ENCODE measurements at regions not wholly inside any gene's neighbourhood (a gene's known extent, or its start where the extent isn't known, plus 50 kb on each side); places are given as distances from the start of the nearest gene placed in this dataset.

DNA sequence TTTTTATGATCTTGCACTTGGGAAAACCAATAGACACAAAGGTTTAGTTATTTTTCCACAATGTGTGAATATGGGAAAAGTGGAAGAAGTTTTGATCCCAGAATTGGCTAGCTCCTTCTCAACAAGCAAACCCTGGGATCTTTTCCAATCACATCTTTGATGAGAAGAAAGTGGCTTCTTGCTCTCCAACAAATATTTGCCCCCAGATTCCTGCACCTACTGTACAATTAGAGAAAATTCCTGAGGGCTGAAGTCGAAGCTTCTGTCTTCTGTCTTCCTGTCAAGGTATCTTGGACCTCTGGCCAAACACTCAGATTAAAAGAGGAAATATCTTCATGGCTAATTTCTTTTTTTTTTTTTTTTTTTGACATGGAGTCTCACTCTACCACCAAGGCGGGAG lies 113.1 kb upstream of the SLC45A1 start:
- TF ChIP-seq, protein P1, sequence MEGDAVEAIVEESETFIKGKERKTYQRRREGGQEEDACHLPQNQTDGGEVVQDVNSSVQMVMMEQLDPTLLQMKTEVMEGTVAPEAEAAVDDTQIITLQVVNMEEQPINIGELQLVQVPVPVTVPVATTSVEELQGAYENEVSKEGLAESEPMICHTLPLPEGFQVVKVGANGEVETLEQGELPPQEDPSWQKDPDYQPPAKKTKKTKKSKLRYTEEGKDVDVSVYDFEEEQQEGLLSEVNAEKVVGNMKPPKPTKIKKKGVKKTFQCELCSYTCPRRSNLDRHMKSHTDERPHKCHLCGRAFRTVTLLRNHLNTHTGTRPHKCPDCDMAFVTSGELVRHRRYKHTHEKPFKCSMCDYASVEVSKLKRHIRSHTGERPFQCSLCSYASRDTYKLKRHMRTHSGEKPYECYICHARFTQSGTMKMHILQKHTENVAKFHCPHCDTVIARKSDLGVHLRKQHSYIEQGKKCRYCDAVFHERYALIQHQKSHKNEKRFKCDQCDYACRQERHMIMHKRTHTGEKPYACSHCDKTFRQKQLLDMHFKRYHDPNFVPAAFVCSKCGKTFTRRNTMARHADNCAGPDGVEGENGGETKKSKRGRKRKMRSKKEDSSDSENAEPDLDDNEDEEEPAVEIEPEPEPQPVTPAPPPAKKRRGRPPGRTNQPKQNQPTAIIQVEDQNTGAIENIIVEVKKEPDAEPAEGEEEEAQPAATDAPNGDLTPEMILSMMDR (conservative IDR thresholded peaks at IDR 0.05; ENCODE audit: low read depth, low read length), result no peak
- H3K4me3 ChIP-seq (ENCODE audit: low read depth, low read length), result no peak overlapping the region
- no peak for DNase-seq (ENCODE audit: low read depth)

DNA sequence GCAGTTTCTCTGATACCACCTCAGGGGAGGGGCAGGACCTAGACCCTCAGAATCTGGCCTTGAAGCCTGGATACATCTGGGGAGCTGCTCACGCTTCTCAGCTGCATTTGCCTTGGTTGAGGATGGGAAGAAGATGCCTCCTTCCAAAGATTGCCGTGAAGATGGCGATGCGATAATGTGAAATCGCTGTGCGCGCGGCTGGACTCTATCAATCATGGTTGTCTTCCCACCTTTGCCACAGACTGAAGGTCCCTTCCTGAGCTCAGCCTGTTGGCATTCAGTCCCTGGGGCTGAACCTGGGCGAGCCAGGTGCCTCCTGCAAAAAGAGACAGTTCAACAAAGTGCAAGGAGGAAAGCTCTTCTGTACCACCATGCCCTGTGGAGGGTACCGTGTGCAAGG lies 114.4 kb upstream of the SLC45A1 start:
- TF ChIP-seq, protein P1 (conservative IDR thresholded peaks at IDR 0.05; ENCODE audit: low read depth, low read length), result no peak

DNA sequence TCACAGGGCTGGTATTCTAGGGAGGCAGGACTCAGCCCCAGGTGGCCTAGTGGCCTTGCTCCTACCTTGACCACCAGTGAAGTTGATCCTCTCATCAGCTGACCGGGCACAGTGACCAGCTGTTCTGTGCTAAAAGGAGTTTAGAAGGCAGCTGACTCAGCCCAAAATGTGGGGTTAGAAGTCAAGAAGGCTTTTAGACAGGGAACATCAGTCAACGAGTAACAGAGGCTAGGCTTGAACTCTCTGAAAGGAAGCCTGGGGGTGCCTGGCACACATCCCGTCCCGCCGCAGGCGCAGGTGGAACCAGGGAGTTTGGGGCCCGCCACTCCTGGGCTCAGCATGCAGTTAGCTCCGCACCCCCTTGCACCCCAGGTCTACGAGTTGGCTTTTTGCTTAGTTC lies 114.9 kb upstream of the SLC45A1 start:
- TF ChIP-seq, protein P1 (conservative IDR thresholded peaks at IDR 0.05; ENCODE audit: low read depth, low read length), result no peak
- DNase-seq (ENCODE audit: low read depth), result no peak
- H3K4me3 ChIP-seq (ENCODE audit: low read depth, low read length), result no peak overlapping the region

More for the DNA sequence above, 114.4 kb upstream of the SLC45A1 start:
- H3K4me3 ChIP-seq (ENCODE audit: low read depth, low read length), result no peak overlapping the region
- no peak for DNase-seq (ENCODE audit: low read depth)

DNA sequence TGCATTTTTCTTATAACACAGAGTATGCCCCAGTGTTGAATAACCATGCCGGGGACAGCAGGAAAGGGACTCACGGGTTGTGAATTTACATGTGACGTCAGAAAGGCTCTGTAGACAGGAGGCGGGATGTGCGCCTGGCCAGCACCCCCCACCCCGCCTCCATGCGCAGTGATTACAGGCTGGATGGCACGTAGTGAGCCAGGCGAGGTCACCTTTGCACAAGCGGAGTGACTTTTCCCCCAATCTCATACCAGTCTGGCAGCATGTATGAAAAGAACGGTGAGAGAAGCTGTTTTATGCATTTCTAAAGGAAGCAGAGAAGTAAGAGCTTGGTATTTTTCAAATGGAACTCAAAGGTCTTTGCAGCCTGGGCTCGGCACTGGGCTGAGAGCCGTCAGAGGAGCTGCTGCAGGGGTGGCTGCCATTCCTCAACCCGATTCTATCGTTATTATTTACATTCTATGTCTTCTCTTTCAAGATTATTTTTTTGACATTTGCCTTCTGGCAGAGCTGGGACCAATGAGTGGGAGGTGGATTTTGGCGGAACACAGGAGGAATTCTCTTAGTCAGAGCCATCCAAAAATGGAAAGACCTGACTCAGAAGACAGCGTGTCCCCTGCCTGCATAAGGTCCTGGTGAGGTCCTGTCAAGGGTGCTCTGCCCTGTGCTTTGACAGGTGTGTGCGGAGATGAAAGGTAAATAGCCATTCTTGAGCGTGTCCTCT lies 115.6 kb upstream of the SLC45A1 start:
- peak; percentile 90 for DNase-seq (ENCODE audit: low read depth)
- TF ChIP-seq, protein P1 (conservative IDR thresholded peaks at IDR 0.05; ENCODE audit: low read depth, low read length), result no peak
- H3K4me3 ChIP-seq (ENCODE audit: low read depth, low read length), result no peak overlapping the region

DNA sequence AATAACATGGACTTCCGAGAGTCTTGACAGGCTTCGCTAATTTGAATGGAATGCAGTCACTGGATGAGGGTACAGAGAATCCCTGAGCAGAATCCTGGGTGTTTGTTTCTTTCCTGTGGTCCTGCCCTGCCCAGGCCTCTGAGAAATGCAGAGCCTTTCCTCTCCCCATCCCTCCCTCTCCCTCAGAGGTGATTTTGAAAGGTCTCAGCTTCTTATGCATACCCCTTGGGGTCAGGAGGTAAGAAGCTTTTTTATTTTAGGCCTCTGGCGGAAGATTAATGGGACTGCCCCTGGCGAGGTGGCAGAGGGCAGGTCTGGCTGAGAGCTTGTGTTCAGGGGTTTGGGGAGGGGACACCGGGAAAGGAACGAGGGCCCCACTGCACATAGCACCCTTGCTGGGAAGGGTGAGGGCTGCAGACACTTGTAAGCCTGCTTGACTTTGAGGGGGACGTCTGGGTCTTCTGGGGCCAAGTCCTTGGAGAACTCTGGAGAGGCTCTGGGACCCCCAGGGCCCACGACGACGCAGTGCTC lies 116.5 kb upstream of the SLC45A1 start:
- no peak overlapping the region for H3K4me3 ChIP-seq (ENCODE audit: low read depth, low read length)
- peak; percentile 42 for DNase-seq (ENCODE audit: low read depth)
- TF ChIP-seq, protein P1 (conservative IDR thresholded peaks at IDR 0.05; ENCODE audit: low read depth, low read length), result no peak

DNA sequence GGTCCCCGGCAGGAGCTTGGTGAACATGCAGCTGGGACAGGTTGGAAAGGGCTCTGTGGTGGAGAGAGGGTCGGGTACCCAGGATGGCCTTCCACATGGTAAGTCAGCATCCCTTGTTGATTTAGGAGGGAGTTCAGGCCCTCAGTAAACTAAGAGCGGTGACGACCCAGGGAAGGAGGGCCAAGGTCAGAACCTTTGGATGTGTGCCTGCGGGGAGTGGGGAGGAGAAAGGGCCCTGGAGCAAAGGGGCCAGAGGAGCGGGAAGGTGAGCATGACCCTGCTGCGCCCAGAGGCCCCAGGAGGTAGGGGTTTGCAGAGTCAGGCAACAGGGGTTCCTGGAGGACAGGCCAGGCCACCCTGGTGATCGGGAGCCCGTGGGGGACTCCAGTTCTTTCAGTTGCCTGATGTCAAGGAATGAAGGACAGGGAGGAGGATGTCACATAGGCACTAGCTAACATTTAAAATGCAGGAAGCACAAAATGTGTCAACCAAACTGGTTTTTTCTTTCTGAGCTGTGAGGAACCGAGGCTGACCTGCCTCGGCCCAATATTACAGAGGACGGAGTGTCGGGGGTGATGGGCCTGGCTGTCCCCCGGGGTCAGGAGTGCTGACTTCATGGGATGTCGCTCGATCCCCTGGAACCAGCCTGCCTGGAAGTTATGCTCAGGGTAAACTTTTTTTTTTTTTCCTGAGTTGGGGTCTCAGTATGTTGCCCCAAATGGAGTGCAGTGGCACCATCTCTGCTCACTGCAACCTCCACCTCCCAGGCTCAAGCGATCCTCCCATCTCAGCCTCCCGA lies 117.4 kb upstream of the SLC45A1 start:
- no peak overlapping the region for H3K4me3 ChIP-seq (ENCODE audit: low read depth, low read length)
- TF ChIP-seq, protein P1 (conservative IDR thresholded peaks at IDR 0.05; ENCODE audit: low read depth, low read length), result no peak
- DNase-seq (ENCODE audit: low read depth), result no peak
